Natural killer cell treated with Interleukin-12 subunit alpha and Interleukin-12 subunit beta and Interleukin-15 and Interleukin-18, amount 100 ng/mL, for 72 hours (primary cell): ENCODE measurements at regions not wholly inside any gene's neighbourhood (a gene's known extent, or its start where the extent isn't known, plus 50 kb on each side); places are given as distances from the start of the nearest gene placed in this dataset.
"Not testable (repeated sequence)": the region's sequence is repeated elsewhere in the genome, so short reads cannot be mapped to it uniquely, and the experiment has no call there.

Experiments
- ATAC-seq, 2 donors: fragments of 150-1000 bp; cut with Tn5 transposase in 1 of 2; sonication (Bioruptor Pico), chemical (Tn5 transposase) in 1 of 2; 2 replicates each; pipeline ENCODE4 v1.10.0; 2021
- DNase-seq: peaks from one replicate; pipeline ENCODE4 v3.0.0; 2022; ENCODE audit warnings: low spot score
- H3K27ac Mint-ChIP-seq, 2 donors: 1 replicate in 1 of 2; 2 replicates in 1 of 2; pipeline ENCODE4 v1.8.0; 2022; ENCODE audit warnings: mixed read lengths in 2 of 2, mild to moderate bottlenecking in 1 of 2, moderate library complexity in 1 of 2
- H3K27me3 Mint-ChIP-seq, 2 donors: 1 replicate in 1 of 2; 2 replicates in 1 of 2; pipeline ENCODE4 v1.8.0; 2022; ENCODE audit warnings: mixed read lengths in 2 of 2
- H3K36me3 Mint-ChIP-seq: one replicate; pipeline ENCODE4 v1.8.0; 2022; ENCODE audit warnings: mixed read lengths
- H3K4me1 Mint-ChIP-seq, 2 donors: 1 replicate in 1 of 2; 2 replicates in 1 of 2; pipeline ENCODE4 v1.8.0; 2022; ENCODE audit warnings: low read depth in 2 of 2, mixed read lengths in 2 of 2, mild to moderate bottlenecking in 1 of 2
- H3K4me3 Mint-ChIP-seq: one replicate; pipeline ENCODE4 v1.8.0; 2022; ENCODE audit warnings: mixed read lengths
- H3K9me3 Mint-ChIP-seq: 2 replicates; pipeline ENCODE4 v1.8.0; 2022; ENCODE audit warnings: mixed read lengths

DNA sequence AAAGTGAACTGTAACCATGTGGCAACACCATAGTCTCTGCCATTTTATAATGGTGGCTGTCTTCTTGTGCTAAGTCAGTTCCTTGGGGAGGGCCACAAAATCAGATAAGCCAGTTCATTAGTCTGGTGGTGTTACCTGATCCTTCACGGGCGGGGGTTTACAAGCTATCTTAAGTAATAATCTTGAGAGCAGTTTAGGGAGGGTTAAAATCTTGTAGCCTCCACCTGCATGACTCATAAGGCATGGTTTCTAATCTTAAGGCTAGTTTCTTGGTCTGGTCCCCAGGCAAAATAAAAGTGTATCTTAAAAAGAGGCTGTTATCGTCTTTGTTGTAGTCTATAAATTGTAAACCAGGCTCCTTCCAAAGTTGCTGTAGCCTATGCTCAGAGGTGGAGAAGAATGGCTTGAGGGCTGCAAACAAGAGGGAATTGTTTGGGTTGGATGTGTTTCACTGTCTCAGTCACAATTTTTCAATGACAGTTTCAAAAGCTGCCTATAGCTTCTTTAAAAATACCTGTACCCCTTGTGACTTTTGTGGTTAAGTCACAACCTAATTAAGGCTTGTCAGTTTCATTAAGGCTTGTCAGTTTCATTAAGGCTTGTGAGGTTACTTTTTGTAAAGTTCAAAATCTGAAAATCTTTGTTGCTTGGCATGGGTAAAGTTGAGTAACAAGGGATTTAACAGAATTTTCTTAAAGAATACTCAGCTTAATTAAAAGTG lies 135.7 kb downstream of the RPS4Y2 start:
- no peak for ATAC-seq
- Mint-ChIP-seq H3K27ac (no peak overlapping the region), H3K4me3 (no peak overlapping the region)

DNA sequence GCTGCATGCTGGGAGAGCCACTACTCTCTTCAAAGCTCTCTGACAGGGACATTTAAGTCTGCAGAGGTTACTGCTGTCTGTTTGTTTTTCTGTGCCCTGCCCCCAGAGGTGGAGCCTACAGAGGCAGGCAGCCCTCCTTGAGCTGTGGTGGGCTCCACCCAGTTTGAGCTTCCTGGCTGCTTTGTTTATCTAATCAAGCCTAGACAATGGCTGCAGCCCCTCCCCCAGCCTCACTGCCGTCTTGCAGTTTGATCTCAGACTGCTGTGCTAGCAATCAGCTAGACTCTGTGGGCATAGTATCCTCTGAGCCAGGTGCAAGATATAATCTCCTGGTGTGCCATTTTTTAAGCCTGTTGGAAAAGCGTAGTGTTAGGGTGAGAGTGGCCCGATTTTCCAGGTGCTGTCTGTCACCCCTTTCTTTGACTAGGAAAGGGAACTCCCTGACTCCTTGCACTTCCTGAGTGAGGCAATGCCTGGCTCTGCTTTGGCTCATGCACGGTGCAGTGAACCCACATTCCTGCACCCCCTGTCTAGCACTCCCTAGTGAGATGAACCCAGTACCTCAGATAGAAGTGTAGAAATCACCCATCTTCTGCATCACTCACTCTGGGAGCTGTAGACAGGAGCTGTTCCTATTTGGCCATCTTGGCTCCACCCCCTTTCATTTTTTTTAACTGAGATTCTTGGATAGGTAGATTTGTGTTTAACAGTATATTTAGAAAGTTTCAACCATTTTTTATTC lies 169.6 kb downstream of the RPS4Y2 start:
- not testable (repeated sequence) for H3K4me3 Mint-ChIP-seq, H3K27me3 Mint-ChIP-seq, ATAC-seq, H3K9me3 Mint-ChIP-seq, H3K27ac Mint-ChIP-seq, H3K4me1 Mint-ChIP-seq, H3K36me3 Mint-ChIP-seq, DNase-seq

More for the DNA sequence above, 135.7 kb downstream of the RPS4Y2 start:
- H3K27me3 Mint-ChIP-seq = no peaks in the 10 kb centered on the region
- DNase-seq = no peak
- no peaks in the 10 kb centered on the region for H3K36me3 Mint-ChIP-seq
- no peaks in the 10 kb centered on the region for H3K4me1 Mint-ChIP-seq
- no peaks in the 10 kb centered on the region for H3K9me3 Mint-ChIP-seq

DNA sequence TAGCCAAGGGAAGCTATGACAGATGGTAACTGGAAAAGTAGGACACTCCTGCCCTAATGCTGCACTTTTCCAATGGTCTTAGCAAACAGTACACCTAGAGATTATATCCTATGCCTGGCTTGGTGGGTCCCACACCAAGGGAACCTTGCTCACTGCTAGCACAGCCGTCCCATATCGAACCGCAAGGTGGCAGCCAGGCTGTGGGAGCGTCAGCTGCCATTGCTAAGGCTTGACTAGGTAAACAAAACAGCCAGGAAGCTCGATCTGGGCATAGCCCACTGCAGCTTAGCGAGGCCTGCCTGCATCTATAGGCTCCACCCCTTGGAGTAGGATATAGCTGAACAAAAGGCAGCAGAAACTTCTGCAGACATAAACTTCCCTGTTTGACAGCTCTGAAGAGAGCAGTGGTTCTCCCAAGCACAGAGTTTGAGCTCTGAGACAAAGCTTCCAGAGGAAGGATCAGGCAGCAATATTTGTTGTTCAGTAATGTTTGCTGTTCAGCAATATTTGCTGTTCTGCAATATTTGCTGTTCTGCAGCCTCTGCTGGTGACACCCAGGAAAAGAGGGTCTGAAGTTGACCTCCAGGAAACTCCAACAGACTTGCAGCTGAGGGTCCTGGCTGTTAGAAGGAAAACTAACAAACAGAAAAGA lies 173.9 kb downstream of the RPS4Y2 start:
- no peaks in the 10 kb centered on the region for H3K27me3 Mint-ChIP-seq
- DNase-seq (no peak), ATAC-seq (no peak)
- no peaks in the 10 kb centered on the region for H3K9me3 Mint-ChIP-seq
- H3K4me3 Mint-ChIP-seq = no peak overlapping the region
- H3K4me1 Mint-ChIP-seq = no peaks in the 10 kb centered on the region
- H3K27ac Mint-ChIP-seq = no peak overlapping the region
- no peaks in the 10 kb centered on the region for H3K36me3 Mint-ChIP-seq

- H3K36me3 Mint-ChIP-seq, ATAC-seq, H3K4me3 Mint-ChIP-seq, DNase-seq, H3K4me1 Mint-ChIP-seq, H3K27me3 Mint-ChIP-seq, H3K9me3 Mint-ChIP-seq, H3K27ac Mint-ChIP-seq: not testable (repeated sequence)
Observed at GRCh38 chrY:20936709-20937251, 180.9 kb downstream of the RPS4Y2 start.

DNA sequence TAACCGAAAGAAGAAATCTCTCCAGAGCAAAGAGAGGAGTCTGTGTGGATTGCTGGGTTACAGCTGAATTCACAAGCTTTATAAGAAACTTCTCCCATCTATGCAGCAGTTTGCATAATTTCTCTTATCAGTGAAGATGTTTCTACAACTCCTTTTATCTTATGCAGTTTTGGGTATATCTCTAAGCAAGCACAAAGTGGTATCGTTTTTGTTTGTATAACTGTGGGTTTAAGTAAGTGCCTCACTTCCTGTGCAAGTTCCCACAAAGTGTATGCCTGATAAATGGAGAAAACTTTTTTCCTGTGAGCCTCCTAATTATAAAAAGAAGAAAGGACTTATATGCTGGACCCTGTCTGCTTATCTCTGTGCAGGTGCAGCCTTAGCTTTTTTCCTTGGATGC lies 205.6 kb downstream of the RPS4Y2 start:
- ATAC-seq (no peak), DNase-seq (no peak)
- Mint-ChIP-seq H3K36me3 (peaks cover 4% of the 10 kb centered on the region), H3K4me1 (peaks cover 0 to 12% of the 10 kb centered on the region in 2 donors), H3K27ac (no peak overlapping the region), H3K4me3 (no peak overlapping the region), H3K27me3 (no peaks in the 10 kb centered on the region), H3K9me3 (no peaks in the 10 kb centered on the region)

DNA sequence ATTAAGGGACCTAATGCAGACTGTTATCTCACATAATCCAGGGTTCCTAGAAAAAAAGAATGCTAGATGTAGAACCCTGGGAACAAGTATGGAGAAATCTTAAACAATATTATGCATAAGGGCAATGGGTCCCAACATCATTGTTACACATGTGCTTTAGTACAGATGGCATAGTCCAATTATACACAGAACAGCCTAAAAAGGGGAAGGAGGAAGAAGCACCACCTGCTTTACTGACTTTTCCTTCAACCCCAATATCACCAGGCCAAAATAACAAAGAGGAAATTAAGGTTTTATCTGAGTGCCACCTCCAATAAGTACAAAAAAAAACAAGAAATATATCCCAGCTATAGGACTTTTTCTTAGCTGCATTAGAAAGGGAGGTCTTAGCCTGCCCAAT lies 211.9 kb downstream of the RPS4Y2 start:
- Mint-ChIP-seq H3K27ac (no peak overlapping the region), H3K4me1 (no peaks in the 10 kb centered on the region), H3K4me3 (no peak overlapping the region), H3K27me3 (no peaks in the 10 kb centered on the region), H3K36me3 (peaks cover 4% of the 10 kb centered on the region), H3K9me3 (no peaks in the 10 kb centered on the region)
- no peak for DNase-seq
- ATAC-seq = no peak

- Mint-ChIP-seq H3K27me3 (no peaks in the 10 kb centered on the region), H3K4me1 (no peaks in the 10 kb centered on the region)
- ATAC-seq = no peak
Observed at GRCh38 chrY:20968237-20968636, 212.3 kb downstream of the RPS4Y2 start.

GRCh38 chrY:20971371-20971770 lies 215.5 kb downstream of the RPS4Y2 start:
- Mint-ChIP-seq H3K27me3 (no peaks in the 10 kb centered on the region), H3K4me3 (no peak overlapping the region), H3K36me3 (no peaks in the 10 kb centered on the region), H3K4me1 (no peaks in the 10 kb centered on the region), H3K27ac (no peak overlapping the region), H3K9me3 (no peaks in the 10 kb centered on the region)
- no peak for ATAC-seq
- DNase-seq = no peak

More at GRCh38 chrY:20968237-20968636, 212.3 kb downstream of the RPS4Y2 start:
- no peak overlapping the region for H3K27ac Mint-ChIP-seq
- DNase-seq = no peak
- no peak overlapping the region for H3K4me3 Mint-ChIP-seq
- H3K36me3 Mint-ChIP-seq = peaks cover 4% of the 10 kb centered on the region
- no peaks in the 10 kb centered on the region for H3K9me3 Mint-ChIP-seq

DNA sequence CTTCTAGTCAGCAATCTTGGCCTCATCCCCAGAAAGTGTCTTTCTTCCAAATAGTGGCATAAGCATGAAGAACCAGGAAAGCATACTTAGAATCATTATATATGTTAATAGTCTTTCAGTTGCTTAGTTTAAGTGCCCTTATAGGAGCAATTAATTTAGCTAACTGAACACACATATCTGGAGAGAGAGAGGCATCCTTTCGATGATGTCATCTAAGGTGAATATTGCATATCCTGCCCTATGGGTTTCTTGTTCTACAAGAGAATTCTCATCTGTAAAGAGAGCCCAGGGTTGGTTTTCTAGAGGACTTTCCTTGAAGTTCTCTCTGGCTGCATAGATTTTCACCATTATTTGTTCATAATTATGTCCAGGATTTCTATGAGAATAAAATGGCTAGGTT lies 230.1 kb downstream of the RPS4Y2 start:
- H3K4me3 Mint-ChIP-seq = no peak overlapping the region
- H3K27ac Mint-ChIP-seq = no peak overlapping the region
- DNase-seq = no peak
- no peaks in the 10 kb centered on the region for H3K36me3 Mint-ChIP-seq
- H3K27me3 Mint-ChIP-seq = peaks cover 0 to 8% of the 10 kb centered on the region in 2 donors
- H3K4me1 Mint-ChIP-seq = peaks cover 0 to 13% of the 10 kb centered on the region in 2 donors
- no peaks in the 10 kb centered on the region for H3K9me3 Mint-ChIP-seq
- no peak for ATAC-seq

DNA sequence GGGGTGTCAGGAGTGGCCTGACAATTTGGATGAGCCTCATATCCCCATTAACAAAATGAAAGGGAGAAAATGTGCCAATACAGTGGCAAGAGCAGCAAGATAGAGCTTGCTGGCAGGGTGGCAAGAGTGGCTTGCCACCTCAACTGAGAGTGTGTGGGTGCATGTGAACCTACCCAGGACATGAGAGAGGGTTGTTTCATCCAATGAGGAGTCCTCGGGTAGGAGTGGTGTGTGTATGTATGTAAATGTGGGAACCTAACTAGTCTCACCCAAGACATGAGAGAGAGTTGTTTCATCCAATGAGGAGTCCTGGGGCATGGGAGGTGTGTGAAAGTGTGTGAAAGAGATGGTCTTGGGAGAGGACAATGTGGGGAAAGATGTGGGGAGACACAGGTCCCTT lies 234.2 kb downstream of the RPS4Y2 start:
- no peaks in the 10 kb centered on the region for H3K9me3 Mint-ChIP-seq
- H3K4me1 Mint-ChIP-seq = peaks cover 0 to 20% of the 10 kb centered on the region in 2 donors
- no peak overlapping the region for H3K27ac Mint-ChIP-seq
- ATAC-seq = no peak
- H3K36me3 Mint-ChIP-seq = no peaks in the 10 kb centered on the region
- peak overlapping the region; percentile 71 for H3K4me3 Mint-ChIP-seq
- no peaks in the 10 kb centered on the region for H3K27me3 Mint-ChIP-seq
- DNase-seq = no peak

GRCh38 chrY:20990869-20991548 lies 235.1 kb downstream of the RPS4Y2 start:
- H3K27ac Mint-ChIP-seq = no peak overlapping the region
- peak overlapping the region; percentile 49 for H3K4me3 Mint-ChIP-seq

DNA sequence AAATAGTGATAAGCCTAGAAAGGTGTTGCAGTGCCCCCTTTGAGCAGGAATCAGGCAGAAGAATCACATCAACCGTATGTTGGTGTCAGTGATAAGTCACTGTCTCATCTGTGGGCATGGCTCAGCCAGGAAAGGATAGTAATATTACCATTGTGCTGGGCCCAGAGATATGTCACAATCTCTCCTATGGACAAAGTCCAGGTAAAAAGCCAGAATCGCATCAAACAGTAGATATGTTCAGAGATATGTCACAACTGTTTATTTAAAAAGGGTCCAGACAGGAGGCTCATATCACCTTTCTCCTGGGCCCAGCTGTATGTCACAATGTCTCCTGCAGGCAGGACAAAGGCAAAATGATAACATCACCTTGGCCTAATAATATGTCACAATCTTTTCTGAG lies 241.4 kb downstream of the RPS4Y2 start:
- H3K27ac Mint-ChIP-seq = no peak overlapping the region
- no peaks in the 10 kb centered on the region for H3K36me3 Mint-ChIP-seq
- peaks cover 0 to 11% of the 10 kb centered on the region in 2 donors for H3K4me1 Mint-ChIP-seq
- no peaks in the 10 kb centered on the region for H3K9me3 Mint-ChIP-seq
- ATAC-seq = no peak
- H3K27me3 Mint-ChIP-seq = no peaks in the 10 kb centered on the region
- H3K4me3 Mint-ChIP-seq = no peak overlapping the region
- no peak for DNase-seq

More at GRCh38 chrY:20990869-20991548, 235.1 kb downstream of the RPS4Y2 start:
- Mint-ChIP-seq H3K36me3 (no peaks in the 10 kb centered on the region), H3K9me3 (no peaks in the 10 kb centered on the region), H3K4me1 (peaks cover 0 to 20% of the 10 kb centered on the region in 2 donors), H3K27me3 (no peaks in the 10 kb centered on the region)
- DNase-seq = no peak
- peak in 1 of 2 donors; percentile 68 for ATAC-seq

DNA sequence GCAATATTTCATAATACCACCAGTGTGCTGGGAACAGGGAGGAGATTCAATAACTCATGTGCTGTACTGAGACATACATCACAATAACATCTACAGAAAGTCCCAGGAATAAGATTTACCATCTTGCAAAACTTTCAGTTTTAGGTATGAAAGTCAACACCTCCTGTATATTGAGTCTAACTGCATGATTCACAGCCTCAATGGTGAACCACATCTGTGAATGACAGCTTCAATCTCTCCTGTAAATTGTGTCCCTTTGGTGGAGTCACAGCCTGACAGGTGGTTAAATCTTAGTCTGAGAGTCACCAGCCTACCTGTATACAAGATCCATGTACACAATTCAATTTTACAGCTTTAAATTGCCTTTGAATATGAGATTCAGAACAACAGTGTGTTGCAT lies 242.1 kb downstream of the RPS4Y2 start:
- Mint-ChIP-seq H3K4me1 (peaks cover 0 to 11% of the 10 kb centered on the region in 2 donors), H3K9me3 (no peaks in the 10 kb centered on the region), H3K27me3 (no peaks in the 10 kb centered on the region), H3K36me3 (no peaks in the 10 kb centered on the region), H3K27ac (no peak overlapping the region), H3K4me3 (peak overlapping the region; percentile 17)
- DNase-seq (no peak), ATAC-seq (peak in 1 of 2 donors; percentile 62)
